NCI-H2107 treated with DMSO at 0.1 percent for 48 hours (cell line): ENCODE measurements at regions not wholly inside any gene's neighbourhood (a gene's known extent, or its start where the extent isn't known, plus 50 kb on each side); places are given as distances from the start of the nearest gene placed in this dataset.

Source experiments
- DNase-seq: peaks from one replicate; lab custom pipeline; 2025; ENCODE audit not compliant: unreplicated experiment; lab: John Stamatoyannopoulos, UW

GRCh38 chr10:79001082-79001885, 67.5 kb upstream of the ZMIZ1 start:
- DNase-seq, result no peak

- no peak for DNase-seq
These were observed 66.4 kb upstream of the ZMIZ1 start for GRCh38 chr10:79002336-79002735.

DNA sequence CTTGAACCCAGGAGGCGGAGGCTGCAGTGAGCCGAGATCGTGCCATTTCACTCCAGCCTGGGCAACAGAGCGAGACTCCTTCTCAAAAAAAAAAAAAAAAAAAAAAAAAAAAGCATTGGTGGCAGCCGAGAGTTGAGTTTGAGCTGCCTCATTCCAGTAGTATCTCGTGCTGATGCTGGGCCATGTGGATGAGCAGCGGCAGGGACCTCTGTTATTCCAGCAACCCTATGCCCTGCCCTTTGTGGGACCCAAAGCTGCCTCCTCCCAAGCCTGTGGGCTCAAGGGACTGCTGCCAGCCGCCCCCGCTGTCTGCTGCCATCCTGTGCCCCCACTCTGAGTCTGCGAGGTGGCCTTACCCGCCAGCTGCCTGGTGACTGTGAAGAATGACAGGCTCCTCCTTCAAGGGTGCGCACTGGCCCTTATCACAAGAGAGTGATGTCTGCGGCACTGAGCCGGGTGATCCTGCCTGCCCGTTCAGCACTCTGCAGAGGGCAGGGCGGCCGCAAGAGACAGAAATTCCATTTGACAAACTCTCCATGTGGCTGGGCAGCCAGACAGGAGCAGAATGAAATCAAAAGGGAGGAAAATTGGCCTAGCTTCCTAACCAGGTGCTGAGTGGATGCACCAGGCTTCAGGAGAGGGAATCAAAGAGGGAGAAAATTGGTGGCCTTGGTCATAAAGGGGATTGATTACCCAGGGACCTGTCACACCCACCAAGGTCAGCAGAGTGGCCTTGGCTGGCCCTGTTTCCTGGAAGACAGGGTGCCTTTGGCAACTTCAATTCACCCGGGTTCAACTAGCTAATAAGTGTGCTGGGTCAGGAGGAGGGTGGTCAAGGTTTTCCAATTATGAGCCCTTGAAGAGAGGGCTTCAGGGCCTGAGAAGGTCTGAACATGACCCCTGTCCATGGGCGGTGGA, 65.3 kb upstream of the ZMIZ1 start:
- DNase-seq, result no peak

- no peak for DNase-seq
These were observed 64.5 kb upstream of the ZMIZ1 start for GRCh38 chr10:79004311-79004710.

DNA sequence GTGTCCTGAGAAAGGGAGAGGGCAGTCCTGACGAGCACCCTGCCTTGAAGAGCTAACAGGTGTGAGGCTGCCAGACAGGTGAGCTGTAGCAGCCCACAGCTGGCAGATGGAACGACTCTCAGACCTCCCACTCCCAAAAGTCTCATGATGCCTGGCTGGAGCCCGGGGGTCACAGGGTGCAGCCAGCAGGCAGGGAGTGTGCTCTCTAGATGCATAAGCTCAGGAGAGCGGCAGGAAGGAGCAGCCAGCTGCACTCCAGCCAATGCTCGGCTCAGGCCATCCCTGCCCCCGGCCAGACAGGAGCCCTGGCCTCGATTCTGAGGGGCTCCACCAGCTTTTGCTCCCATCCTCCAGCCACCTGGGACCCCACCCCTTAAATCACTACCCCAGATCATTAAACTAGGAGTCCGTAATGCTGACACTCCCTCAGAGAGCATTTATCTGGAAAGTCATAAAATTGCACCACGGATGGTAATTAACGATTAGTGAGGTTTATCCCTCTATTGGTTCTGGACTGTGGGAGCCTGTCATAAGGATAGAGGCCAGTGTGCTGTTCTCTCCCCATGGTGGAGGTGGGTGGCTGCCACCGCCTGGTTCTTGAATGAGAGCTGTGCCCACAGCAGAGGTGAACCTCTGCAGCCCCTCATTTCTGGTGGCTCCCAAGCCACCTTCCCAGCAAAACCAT, 63.5 kb upstream of the ZMIZ1 start:
- no peak for DNase-seq

DNA sequence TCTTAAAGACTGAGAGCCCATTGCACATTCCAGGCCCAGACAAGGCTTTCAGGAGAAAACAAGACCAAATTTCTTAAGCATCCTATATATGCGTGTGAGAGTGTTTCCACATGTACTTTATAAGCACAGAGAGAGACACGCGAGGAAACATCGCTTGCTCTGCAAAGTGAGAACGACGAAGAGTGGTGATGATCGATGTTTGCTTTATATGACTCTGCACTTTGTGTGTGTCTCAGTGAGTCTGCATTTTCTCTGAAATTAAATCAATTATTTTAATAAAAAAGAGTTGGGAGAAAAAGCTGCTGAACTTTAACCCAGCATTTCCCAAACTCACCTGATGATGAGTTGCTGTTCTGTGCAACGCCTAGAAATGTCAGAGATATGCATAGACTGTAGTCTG, 61.7 kb upstream of the ZMIZ1 start:
- DNase-seq, result no peak

DNA sequence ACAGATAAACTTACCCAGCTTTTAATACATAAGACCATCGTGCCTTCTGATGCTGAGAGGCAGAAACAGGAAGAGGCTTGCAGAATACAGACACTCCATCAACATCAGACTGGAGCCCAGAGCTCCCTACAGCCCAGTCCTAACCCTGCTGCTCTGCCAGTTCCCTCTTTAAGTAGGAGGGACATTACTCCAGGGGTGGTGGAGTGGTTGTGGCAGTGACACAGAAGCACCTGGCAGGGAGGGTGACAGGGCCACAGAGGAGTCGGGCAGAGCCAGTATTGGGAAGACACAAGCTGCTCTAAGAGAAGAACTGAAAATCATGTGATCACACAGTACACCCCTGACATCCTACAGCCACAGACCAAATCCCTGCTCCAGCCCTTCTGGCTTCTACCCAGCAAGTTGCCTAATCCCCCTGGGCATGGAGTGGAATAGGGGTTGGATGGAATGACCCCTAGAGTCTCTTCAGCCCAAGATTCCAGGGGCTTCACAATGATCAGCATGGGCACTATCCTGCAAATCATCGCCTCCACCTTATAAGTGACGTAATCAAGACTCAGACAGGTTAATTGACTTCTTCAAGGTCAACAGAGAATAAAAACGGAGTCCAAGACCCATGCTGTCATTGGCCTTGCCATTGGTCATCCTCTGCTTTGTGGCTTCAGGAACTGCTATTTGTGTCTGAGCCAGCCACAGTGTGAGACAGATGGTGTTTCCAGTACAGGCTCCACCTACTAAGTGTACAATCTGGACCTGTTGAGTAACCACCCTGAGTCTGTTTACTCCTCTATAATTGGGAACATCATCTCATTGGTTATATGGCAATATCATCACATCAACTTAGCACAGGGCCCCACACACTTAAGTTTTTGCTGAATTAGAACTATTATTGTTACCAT, 61.1 kb upstream of the ZMIZ1 start:
- DNase-seq, result no peak

DNA sequence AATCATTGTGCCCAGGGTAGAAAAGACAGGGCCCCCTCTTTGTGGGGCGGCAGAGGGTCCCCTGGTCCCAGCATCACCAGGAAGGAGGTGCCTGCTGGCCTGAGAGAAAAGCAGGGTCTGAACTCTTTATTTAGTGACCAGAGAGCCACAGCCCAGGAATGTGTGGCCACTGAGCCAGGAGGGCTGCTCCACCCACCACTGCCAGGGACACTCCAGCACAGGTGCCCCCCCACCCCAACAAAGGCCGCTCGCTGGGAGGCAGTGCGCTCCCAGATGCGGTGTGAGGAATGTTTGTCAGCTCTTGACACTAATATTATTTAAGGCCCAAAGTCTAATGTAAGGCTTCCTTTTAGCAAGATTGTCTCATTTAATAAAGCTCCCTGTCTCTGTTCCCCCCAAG, 59.6 kb upstream of the ZMIZ1 start:
- no peak for DNase-seq

- DNase-seq, result no peak
These were observed 56.2 kb upstream of the ZMIZ1 start for GRCh38 chr10:79012567-79012966.

DNA sequence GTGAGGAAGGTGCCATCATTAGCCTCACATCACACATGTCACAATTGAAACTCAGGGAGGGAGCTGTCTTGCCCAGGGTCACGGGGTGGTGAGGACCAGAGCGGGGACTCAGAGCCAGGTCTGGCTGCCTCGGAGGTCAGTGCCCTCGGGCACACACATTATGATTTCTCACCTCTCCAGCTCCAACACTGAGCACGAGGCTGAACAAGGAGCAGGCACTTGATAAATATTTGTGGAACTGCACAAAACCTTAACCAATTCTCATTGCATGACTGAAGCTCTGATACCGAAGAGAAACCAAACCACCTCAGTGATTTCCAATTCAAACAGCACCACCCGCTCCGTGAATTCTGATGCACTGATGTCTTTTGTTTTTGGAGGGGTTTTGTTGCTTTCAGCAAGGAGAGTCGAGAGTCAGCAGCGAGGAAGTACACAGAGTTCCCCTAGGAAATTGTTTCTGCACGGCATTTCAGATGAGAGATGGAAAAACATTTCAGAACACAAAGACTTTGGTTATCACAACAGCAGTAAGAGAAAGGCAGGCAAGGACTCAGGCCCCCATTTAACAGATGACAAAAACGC, 55.3 kb upstream of the ZMIZ1 start:
- DNase-seq, result no peak

GRCh38 chr10:79014796-79015195, 54.0 kb upstream of the ZMIZ1 start:
- no peak for DNase-seq

GRCh38 chr10:79017882-79018520, 50.8 kb upstream of the ZMIZ1 start:
- DNase-seq, result no peak

DNA sequence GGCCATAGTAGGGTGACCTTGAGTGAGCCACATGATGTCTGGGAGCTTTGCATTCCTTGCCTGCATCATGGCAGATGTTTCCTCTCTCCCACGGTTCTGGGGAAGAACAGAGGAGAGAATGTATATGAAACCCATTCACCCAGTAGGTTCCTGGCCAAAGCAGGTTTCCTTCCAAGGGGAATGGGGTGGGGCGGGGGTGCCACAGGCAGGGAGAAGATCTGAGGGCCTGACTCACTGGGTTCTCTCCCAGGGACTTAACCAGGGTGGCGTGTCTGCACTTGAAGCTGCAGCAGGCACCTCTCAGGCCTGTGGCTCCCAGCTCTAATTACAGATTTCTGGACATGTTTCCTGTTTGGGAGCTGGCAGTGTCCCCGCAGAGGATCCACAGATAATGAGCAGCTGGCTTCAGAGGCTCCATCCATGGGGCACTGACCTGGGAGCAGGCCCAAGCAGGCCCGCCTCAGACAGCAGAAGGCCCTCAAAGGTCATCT, 50.2 kb upstream of the ZMIZ1 start:
- DNase-seq, result peak; percentile 5
